ENCODE measurements at regions not wholly inside any gene's neighbourhood (a gene's known extent, or its start where the extent isn't known, plus 50 kb on each side); places are given as distances from the start of the nearest gene placed in this dataset.
"Not testable (repeated sequence)": the region's sequence is repeated elsewhere in the genome, so short reads cannot be mapped to it uniquely, and the experiment has no call there.

DNA sequence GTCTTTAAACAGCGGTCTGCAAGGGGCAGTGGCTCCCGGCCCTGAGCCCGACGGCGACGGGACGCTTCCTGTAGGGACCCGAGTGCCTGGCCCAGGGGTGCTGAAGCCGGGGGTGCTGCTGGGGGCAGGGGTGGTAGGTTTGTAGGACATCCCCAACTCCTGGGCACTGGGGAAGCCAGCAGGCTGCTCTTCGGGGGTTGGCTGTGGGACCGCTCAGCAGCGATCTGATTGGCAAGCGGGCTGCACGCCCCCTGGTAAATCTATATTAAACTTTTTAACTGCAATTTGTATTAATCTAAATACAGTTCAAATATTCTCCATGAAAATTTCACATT, 1510.0 kb downstream of the FOXD4L5 start:
- ATAC-seq; H3K4me3 Mint-ChIP-seq; H3K27me3 Mint-ChIP-seq (ENCODE audit: low read depth); H3K36me3 Mint-ChIP-seq (ENCODE audit: insufficient read depth); DNase-seq; H3K4me1 Mint-ChIP-seq (ENCODE audit: low read depth); H3K9me3 Mint-ChIP-seq: not testable (repeated sequence)

DNA sequence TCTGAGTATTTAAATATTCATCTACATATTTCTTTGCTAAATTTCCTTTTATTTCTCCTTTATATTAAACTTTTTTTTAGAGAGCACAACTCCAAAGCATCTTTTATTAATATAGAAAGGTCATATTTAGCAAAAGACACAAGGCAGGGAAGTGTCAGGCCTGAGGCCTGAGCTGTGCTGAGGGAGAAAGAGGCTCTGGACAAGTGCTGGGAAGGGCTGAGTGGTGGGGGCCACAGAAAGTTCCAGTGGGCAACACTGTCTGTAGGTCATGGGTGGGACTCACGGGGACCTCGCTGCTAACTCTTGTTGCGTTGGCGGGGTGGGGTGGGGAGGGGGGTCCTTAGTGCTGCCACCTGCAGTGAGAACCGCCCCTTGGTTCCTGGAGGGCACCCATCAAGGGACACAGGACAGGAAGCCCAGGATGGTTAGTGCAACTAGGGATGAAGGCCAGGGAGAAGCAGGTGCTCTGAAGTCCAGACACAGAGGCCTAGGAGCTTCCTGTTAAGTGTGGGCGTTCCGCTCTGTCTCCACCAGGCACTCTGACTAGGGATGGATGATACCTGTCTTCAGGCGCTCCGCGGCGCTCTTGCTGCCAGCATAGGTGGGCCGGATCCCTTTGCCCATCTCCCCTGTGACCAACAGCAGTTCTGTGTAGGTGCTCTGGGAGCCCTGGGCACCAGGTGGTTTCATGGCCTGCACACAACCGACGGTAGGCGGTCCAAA, 1510.5 kb downstream of the FOXD4L5 start:
- not testable (repeated sequence) for H3K9me3 Mint-ChIP-seq; H3K4me1 Mint-ChIP-seq (ENCODE audit: low read depth); H3K36me3 Mint-ChIP-seq (ENCODE audit: insufficient read depth); DNase-seq; ATAC-seq; H3K4me3 Mint-ChIP-seq; H3K27me3 Mint-ChIP-seq (ENCODE audit: low read depth)

- H3K9me3 Mint-ChIP-seq; H3K4me3 Mint-ChIP-seq; H3K27me3 Mint-ChIP-seq (ENCODE audit: low read depth); H3K4me1 Mint-ChIP-seq (ENCODE audit: low read depth); ATAC-seq; DNase-seq; H3K36me3 Mint-ChIP-seq (ENCODE audit: insufficient read depth): not testable (repeated sequence)
Observed at GRCh38 chr9:63762230-63762629, 1522.8 kb downstream of the FOXD4L5 start.

DNA sequence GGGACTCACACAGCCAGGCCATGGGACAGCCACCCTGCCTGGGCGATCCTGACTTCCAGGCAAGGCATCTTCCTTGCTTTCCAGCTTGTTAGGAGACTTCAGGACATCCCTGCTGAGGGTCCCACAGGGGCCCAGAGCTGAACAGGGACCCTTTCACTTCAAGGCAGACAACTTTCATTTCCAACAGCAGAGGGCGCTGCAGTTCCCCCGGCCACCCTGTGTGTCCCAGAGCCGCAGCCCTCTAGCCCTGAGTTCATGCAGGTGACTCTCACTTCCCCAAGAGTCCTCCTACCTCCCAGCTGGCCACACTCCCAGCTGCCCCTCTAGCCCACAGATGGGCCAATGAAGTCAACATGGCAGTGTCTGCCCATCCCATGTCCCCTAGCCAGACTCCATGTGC, 1556.0 kb downstream of the FOXD4L5 start:
- H3K36me3 Mint-ChIP-seq (ENCODE audit: insufficient read depth); H3K4me1 Mint-ChIP-seq (ENCODE audit: low read depth); H3K4me3 Mint-ChIP-seq; ATAC-seq; H3K27me3 Mint-ChIP-seq (ENCODE audit: low read depth); H3K9me3 Mint-ChIP-seq; DNase-seq: not testable (repeated sequence)

- Mint-ChIP-seq H3K9me3 (no peaks in the 10 kb centered on the region), H3K4me3 (no peak overlapping the region), H3K36me3 (ENCODE audit: insufficient read depth) (no peaks in the 10 kb centered on the region), H3K4me1 (ENCODE audit: low read depth) (no peaks in the 10 kb centered on the region), H3K27me3 (ENCODE audit: low read depth) (no peaks in the 10 kb centered on the region)
- DNase-seq (no peak), ATAC-seq (no peak)
Observed at GRCh38 chr9:63728287-63728686, 1556.7 kb downstream of the FOXD4L5 start.

DNA sequence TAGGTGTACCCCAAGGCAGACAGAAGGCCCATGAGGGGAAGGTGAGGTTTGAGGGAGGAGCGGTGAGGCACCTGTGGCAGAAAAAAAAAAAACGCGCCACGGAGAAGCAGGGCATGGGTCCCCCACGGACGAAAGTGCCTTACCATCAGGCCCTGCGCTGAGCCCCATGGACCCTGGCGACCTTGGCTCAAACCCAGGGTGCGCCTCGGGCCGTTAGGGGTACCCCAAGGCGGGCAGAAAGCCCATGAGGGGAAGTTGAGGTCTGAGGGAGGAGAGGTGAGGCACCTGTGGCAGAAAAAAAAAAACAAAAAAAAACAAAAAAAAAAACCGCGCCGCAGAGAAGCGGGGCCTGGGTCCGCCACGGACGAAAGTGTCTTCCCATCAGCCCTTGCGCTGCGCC, 1576.7 kb downstream of the FOXD4L5 start:
- not testable (repeated sequence) for H3K27me3 Mint-ChIP-seq (ENCODE audit: low read depth); H3K36me3 Mint-ChIP-seq (ENCODE audit: insufficient read depth); DNase-seq; ATAC-seq; H3K4me1 Mint-ChIP-seq (ENCODE audit: low read depth); H3K4me3 Mint-ChIP-seq; H3K9me3 Mint-ChIP-seq

DNA sequence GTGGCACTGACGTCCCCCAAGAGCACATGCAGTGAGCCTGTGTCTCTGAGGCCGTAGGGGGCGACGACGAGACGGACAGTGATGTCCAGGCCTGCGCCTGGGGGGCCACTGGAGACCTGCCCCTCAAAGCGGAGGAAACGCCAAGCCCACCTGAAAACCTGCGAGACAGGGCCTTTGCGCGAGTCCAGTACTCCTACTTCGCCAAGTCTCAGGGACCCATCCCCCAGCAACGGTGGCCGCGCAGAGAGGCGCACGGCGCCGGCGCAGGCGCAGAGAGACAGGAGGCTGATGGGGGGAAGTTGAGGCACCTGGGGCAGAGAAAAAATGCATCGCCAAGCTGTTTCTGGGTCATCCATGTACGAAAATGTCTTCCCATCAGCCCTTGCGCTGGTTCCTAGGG, 1580.6 kb downstream of the FOXD4L5 start:
- not testable (repeated sequence) for H3K4me3 Mint-ChIP-seq; H3K9me3 Mint-ChIP-seq; ATAC-seq; DNase-seq; H3K27me3 Mint-ChIP-seq (ENCODE audit: low read depth); H3K4me1 Mint-ChIP-seq (ENCODE audit: low read depth); H3K36me3 Mint-ChIP-seq (ENCODE audit: insufficient read depth)

GRCh38 chr9:63703670-63704069, 1581.3 kb downstream of the FOXD4L5 start:
- H3K9me3 Mint-ChIP-seq; H3K36me3 Mint-ChIP-seq (ENCODE audit: insufficient read depth); ATAC-seq; H3K4me1 Mint-ChIP-seq (ENCODE audit: low read depth); H3K27me3 Mint-ChIP-seq (ENCODE audit: low read depth); H3K4me3 Mint-ChIP-seq: not testable (repeated sequence)
- DNase-seq = peak; percentile 19

DNA sequence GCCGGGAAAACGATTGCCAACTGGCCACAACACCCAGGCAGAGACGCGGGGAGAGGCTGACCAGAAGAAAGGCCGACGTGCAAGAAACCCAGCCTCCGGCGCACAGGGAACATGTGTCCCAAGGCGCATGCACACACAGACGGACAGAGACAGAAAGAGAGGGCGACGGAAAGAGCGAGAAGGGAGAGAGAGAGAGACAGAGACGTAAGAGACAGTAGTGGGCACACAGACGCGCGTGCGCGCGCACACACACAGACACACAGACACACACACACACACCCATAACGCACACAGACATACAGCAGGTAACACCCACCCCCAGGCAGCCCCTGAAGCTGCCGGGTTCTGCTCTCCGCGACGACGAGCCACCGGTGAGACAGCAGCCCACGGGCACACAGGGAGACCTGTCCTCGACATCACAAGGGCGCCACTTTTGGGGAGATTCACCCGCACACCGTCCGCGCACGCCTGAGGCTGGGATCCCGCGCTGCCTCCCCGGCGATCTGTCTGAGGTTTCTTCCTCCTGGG, 1581.8 kb downstream of the FOXD4L5 start:
- H3K9me3 Mint-ChIP-seq; H3K36me3 Mint-ChIP-seq (ENCODE audit: insufficient read depth); H3K4me1 Mint-ChIP-seq (ENCODE audit: low read depth); H3K27me3 Mint-ChIP-seq (ENCODE audit: low read depth); ATAC-seq; H3K4me3 Mint-ChIP-seq; DNase-seq: not testable (repeated sequence)

Measured in activated T-cell treated with anti-CD3 and anti-CD28 coated beads, Interleukin-2, amount 50 U/mL, for 4 hours (primary cell).